Heart left ventricle (tissue), 13 donors: ENCODE measurements at regions not wholly inside any gene's neighbourhood (a gene's known extent, or its start where the extent isn't known, plus 50 kb on each side); places are given as distances from the start of the nearest gene placed in this dataset.

Experiments
- CTCF ChIP-seq, 12 donors: fragments of 200-600 bp; sonication (generic) in 4 of 12; IDR thresholded peaks; one replicate each; pipeline versions ENCODE4 v1.5.0 to v1.8.0; 2018 to 2022; ENCODE audit warnings: antibody characterized with exemption in 12 of 12, mild to moderate bottlenecking in 5 of 12
- POLR2A ChIP-seq, 2 donors: fragments of 450-650 bp; IDR thresholded peaks; one replicate each; pipeline ENCODE4 v1.6.1; 2017; ENCODE audit warnings: antibody characterized with exemption in 2 of 2, mild to moderate bottlenecking in 2 of 2, moderate library complexity in 2 of 2
- donor health status: ischemic (EF 13 %, LVEDD 7.1; RV severe dilation, severe dysfunction).
- donor health status: DM: no; HTN: yes; CAD: no.
- donor health status: DM: no; HTN: no; CAD: no.
- donor health status: ischemic (EF 25% LVEDD 6.9; RV normal size, moderate dysfunction).
- donor health status: ischemic (EF 25% LVEDD 5.7; RV mildly dilated, moderate dysfunction).
- donor health status: ischemic (EF 35%, LVEDD 5.7; RV mildly dilated, moderate dysfunction).
- donor health status: nonischemic (EF 11% LVEDD 7.7; RV severe dilation, severe dysfunction).
- donor health status: DM: yes; HTN: yes; CAD: no.
- donor health status: PGD.
- donor health status: ischemic (EF 29% LVEDD 5.4; RV normal size, mild dysfunction).
- donor health status: nonischemic (EF 23%, LVEDD 6.1; RV moderate dilation, normal function).

DNA sequence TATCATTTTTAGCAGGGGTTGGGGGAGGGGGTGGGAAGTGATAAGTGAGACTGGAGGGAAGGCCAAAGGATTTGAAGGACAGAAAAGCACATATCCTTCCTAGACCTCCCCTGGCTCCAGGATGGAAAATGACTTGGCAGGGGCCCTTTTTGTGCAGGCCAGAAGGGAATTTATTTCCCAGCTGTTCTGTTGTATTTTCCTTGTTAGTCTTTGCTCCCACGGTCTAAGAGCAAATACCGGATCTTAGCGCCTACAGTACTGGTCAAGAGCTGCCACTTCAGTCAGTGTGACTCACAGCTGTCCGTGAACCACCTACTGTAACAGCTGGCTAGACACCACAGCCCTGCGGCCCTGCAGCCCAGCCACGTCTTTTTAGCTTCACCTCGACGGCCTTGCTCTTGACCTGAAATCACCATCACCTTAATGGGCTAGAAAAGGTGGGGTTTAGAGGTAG is 51.0 kb upstream of the ERRFI1 start:
- TF ChIP-seq CTCF (IDR thresholded peaks at IDR 0.05) = peak in 1 of 12 donors; percentile 7
- no peak for TF ChIP-seq POLR2A (IDR thresholded peaks at IDR 0.05)
